UCSD-AML1 (cell line): ENCODE measurements at regions not wholly inside any gene's neighbourhood (a gene's known extent, or its start where the extent isn't known, plus 50 kb on each side); places are given as distances from the start of the nearest gene placed in this dataset.
"Not testable (repeated sequence)": the region's sequence is repeated elsewhere in the genome, so short reads cannot be mapped to it uniquely, and the experiment has no call there.

Source experiments
- DNase-seq: peaks from one replicate; lab custom pipeline; 2025; ENCODE audit not compliant: unreplicated experiment; lab: John Stamatoyannopoulos, UW

- no peak for DNase-seq
Observed at GRCh38 chr5:143543358-143544255, 140.1 kb upstream of the NR3C1 start.

- DNase-seq = no peak
Observed at GRCh38 chr5:143542798-143543144, 139.3 kb upstream of the NR3C1 start.

GRCh38 chr5:143541943-143542797 lies 138.7 kb upstream of the NR3C1 start:
- DNase-seq = no peak

- no peak for DNase-seq
Observed at GRCh38 chr5:143539742-143540141, 136.3 kb upstream of the NR3C1 start.

- no peak for DNase-seq
Observed at GRCh38 chr5:143537056-143537455, 133.6 kb upstream of the NR3C1 start.

GRCh38 chr5:143536364-143536763 lies 132.9 kb upstream of the NR3C1 start:
- DNase-seq = no peak

GRCh38 chr5:143534761-143535154 lies 131.3 kb upstream of the NR3C1 start:
- no peak for DNase-seq

GRCh38 chr5:143533978-143534760 lies 130.7 kb upstream of the NR3C1 start:
- DNase-seq = no peak

GRCh38 chr5:143533475-143533874 lies 130.0 kb upstream of the NR3C1 start:
- DNase-seq = no peak

- no peak for DNase-seq
Observed at GRCh38 chr5:143527808-143528207, 124.3 kb upstream of the NR3C1 start.

- DNase-seq = no peak
Observed at GRCh38 chr5:143525176-143525575, 121.7 kb upstream of the NR3C1 start.

- DNase-seq = no peak
Observed at GRCh38 chr5:143524338-143524945, 121.0 kb upstream of the NR3C1 start.

GRCh38 chr5:143521846-143522400 lies 118.4 kb upstream of the NR3C1 start:
- DNase-seq = no peak

GRCh38 chr5:143521141-143521540 lies 117.7 kb upstream of the NR3C1 start:
- DNase-seq = no peak

GRCh38 chr5:143519215-143519614 lies 115.7 kb upstream of the NR3C1 start:
- DNase-seq = not testable (repeated sequence)

- DNase-seq = not testable (repeated sequence)
Observed at GRCh38 chr5:143517824-143518223, 114.3 kb upstream of the NR3C1 start.

GRCh38 chr5:143516249-143516648 lies 112.8 kb upstream of the NR3C1 start:
- DNase-seq = no peak

GRCh38 chr5:143515829-143516228 lies 112.3 kb upstream of the NR3C1 start:
- no peak for DNase-seq

GRCh38 chr5:143514616-143515335 lies 111.3 kb upstream of the NR3C1 start:
- DNase-seq = no peak

GRCh38 chr5:143513720-143514119 lies 110.2 kb upstream of the NR3C1 start:
- DNase-seq = no peak
